ENCODE measurements at regions not wholly inside any gene's neighbourhood (a gene's known extent, or its start where the extent isn't known, plus 50 kb on each side); places are given as distances from the start of the nearest gene placed in this dataset.

- Histone ChIP-seq H3K9me3 (ENCODE audit: control insufficient read depth in 2 of 2, insufficient read depth in 1 of 2, low read depth in 1 of 2, low read length in 1 of 2) (no peaks in the 10 kb centered on the region), H3K4me1 (ENCODE audit: control insufficient read depth in 2 of 2, insufficient read depth in 2 of 2, low read length in 1 of 2) (no peaks in the 10 kb centered on the region), H3K27ac (ENCODE audit: low read depth in 2 of 2, low read length in 1 of 2) (no peak overlapping the region), H3K27me3 (ENCODE audit: control insufficient read depth in 1 of 2, insufficient read depth in 2 of 2, low read length in 2 of 2) (no peaks in the 10 kb centered on the region), H3K36me3 (ENCODE audit: control insufficient read depth in 2 of 2, insufficient read depth in 2 of 2, low read length in 1 of 2) (no peaks in the 10 kb centered on the region), H3K4me3 (ENCODE audit: low read depth in 1 of 2, low read length in 2 of 2) (no peak overlapping the region)
- WGBS, 2 donors, result 43 to 50% methylated on average over 2 of the region's 2 CpGs
Measured at GRCh38 chr12:85523197-85523596, 243.2 kb downstream of the ALX1 start.

GRCh38 chr12:85527192-85527591 is 247.2 kb downstream of the ALX1 start:
- WGBS, 2 donors, result 74 to 77% methylated on average over 2 of the region's 2 CpGs
- no peak overlapping the region for H3K27ac ChIP-seq (ENCODE audit: low read depth in 2 of 2, low read length in 1 of 2)
- H3K27me3 ChIP-seq (ENCODE audit: control insufficient read depth in 1 of 2, insufficient read depth in 2 of 2, low read length in 2 of 2), result no peaks in the 10 kb centered on the region

DNA sequence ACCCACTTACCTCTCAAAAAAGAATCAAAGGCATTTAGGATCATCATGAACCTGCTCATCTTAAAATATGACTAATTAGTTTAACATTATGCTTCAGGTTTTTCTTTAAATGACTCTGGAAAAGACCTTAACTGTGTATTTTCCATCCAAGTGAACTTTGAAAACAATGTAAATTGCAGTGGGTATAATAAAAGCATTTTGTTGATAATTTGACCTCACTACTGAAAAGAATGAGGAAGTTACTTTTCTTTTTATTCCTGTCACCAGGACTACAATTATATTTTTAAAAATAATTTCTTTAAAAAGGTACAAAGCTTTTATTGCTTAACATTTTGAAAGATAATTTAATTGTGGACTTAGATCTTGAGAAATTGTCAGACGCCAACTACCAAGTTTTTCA is 249.9 kb downstream of the ALX1 start:
- H3K27me3 ChIP-seq (ENCODE audit: control insufficient read depth in 1 of 2, insufficient read depth in 2 of 2, low read length in 2 of 2), result no peaks in the 10 kb centered on the region
- no peak overlapping the region for H3K27ac ChIP-seq (ENCODE audit: low read depth in 2 of 2, low read length in 1 of 2)
- H3K9me3 ChIP-seq (ENCODE audit: control insufficient read depth in 2 of 2, insufficient read depth in 1 of 2, low read depth in 1 of 2, low read length in 1 of 2), result no peaks in the 10 kb centered on the region
- H3K4me1 ChIP-seq (ENCODE audit: control insufficient read depth in 2 of 2, insufficient read depth in 2 of 2, low read length in 1 of 2), result no peaks in the 10 kb centered on the region
- H3K36me3 ChIP-seq (ENCODE audit: control insufficient read depth in 2 of 2, insufficient read depth in 2 of 2, low read length in 1 of 2), result no peaks in the 10 kb centered on the region
- WGBS, 2 donors, result 77 to 94% methylated on average over 1 of the region's 1 CpG
- H3K4me3 ChIP-seq (ENCODE audit: low read depth in 1 of 2, low read length in 2 of 2), result no peak overlapping the region

More at GRCh38 chr12:85527192-85527591, 247.2 kb downstream of the ALX1 start:
- H3K4me1 ChIP-seq (ENCODE audit: control insufficient read depth in 2 of 2, insufficient read depth in 2 of 2, low read length in 1 of 2), result no peaks in the 10 kb centered on the region
- no peaks in the 10 kb centered on the region for H3K36me3 ChIP-seq (ENCODE audit: control insufficient read depth in 2 of 2, insufficient read depth in 2 of 2, low read length in 1 of 2)
- no peaks in the 10 kb centered on the region for H3K9me3 ChIP-seq (ENCODE audit: control insufficient read depth in 2 of 2, insufficient read depth in 1 of 2, low read depth in 1 of 2, low read length in 1 of 2)
- no peak overlapping the region for H3K4me3 ChIP-seq (ENCODE audit: low read depth in 1 of 2, low read length in 2 of 2)

DNA sequence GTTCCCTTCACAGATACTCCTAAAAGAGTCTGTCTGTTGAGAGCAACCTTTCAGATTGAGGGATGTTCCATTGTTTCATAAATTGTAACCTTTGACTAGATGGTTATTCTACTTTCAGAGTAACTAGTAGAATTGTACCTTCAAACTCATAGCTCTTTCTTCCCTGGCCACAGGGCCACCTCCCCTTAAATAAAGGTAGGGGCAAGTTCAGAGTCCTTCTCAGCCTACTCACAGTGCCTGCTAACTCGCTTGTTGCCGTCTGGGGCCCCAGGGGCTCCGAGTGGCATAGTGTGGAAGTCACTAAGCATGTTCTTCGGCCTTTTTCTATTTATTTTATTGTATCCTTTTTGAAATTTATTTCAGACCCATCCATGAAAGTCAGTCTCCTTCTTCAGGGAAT is 250.4 kb downstream of the ALX1 start:
- no peaks in the 10 kb centered on the region for H3K27me3 ChIP-seq (ENCODE audit: control insufficient read depth in 1 of 2, insufficient read depth in 2 of 2, low read length in 2 of 2)
- no peaks in the 10 kb centered on the region for H3K9me3 ChIP-seq (ENCODE audit: control insufficient read depth in 2 of 2, insufficient read depth in 1 of 2, low read depth in 1 of 2, low read length in 1 of 2)
- no peak overlapping the region for H3K4me3 ChIP-seq (ENCODE audit: low read depth in 1 of 2, low read length in 2 of 2)
- no peaks in the 10 kb centered on the region for H3K4me1 ChIP-seq (ENCODE audit: control insufficient read depth in 2 of 2, insufficient read depth in 2 of 2, low read length in 1 of 2)
- no peak overlapping the region for H3K27ac ChIP-seq (ENCODE audit: low read depth in 2 of 2, low read length in 1 of 2)
- WGBS, 2 donors, result 81 to 91% methylated on average over 4 of the region's 4 CpGs
- H3K36me3 ChIP-seq (ENCODE audit: control insufficient read depth in 2 of 2, insufficient read depth in 2 of 2, low read length in 1 of 2), result no peaks in the 10 kb centered on the region

DNA sequence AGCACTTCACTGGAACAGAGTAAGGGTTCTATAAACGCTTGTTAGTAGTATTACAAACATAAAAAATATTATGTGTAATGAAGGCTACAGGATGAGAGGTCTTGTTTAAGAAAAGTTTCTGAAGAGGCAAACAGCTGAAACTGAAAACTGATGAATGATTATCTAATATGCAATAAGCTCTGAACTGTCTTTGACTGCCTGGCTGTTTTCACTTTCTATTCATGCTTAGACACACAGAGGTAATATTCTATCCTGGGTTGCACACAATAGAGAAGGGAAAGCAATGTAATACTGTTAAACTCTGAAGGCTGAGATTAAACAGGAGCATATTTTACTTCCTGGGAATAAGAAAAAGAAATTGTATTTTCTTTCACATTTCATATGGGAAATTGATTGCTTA is 251.3 kb downstream of the ALX1 start:
- H3K27me3 ChIP-seq (ENCODE audit: control insufficient read depth in 1 of 2, insufficient read depth in 2 of 2, low read length in 2 of 2), result no peaks in the 10 kb centered on the region
- 30 to 32% methylated on average over 1 of the region's 1 CpG for WGBS, 2 donors
- no peaks in the 10 kb centered on the region for H3K9me3 ChIP-seq (ENCODE audit: control insufficient read depth in 2 of 2, insufficient read depth in 1 of 2, low read depth in 1 of 2, low read length in 1 of 2)
- no peak overlapping the region for H3K27ac ChIP-seq (ENCODE audit: low read depth in 2 of 2, low read length in 1 of 2)
- H3K4me3 ChIP-seq (ENCODE audit: low read depth in 1 of 2, low read length in 2 of 2), result no peak overlapping the region
- H3K4me1 ChIP-seq (ENCODE audit: control insufficient read depth in 2 of 2, insufficient read depth in 2 of 2, low read length in 1 of 2), result no peaks in the 10 kb centered on the region
- no peaks in the 10 kb centered on the region for H3K36me3 ChIP-seq (ENCODE audit: control insufficient read depth in 2 of 2, insufficient read depth in 2 of 2, low read length in 1 of 2)

DNA sequence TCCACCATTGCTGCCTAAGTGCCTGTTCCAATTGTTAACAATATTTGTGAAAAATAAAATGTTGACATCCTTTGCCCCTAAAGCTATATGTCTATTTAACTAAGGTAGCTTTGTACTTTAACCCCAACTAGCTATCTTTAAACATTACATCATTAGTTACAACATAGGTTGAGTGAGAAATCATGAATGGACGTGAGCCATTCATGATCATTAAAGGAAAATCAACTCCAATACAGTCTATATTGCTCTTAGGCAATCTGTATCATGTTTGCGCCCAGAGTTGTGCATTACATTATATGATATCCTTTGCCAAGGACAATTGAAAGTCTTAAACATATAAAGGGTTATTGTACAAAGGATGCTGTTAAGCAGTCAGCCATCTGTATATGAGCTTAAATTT is 269.6 kb downstream of the ALX1 start:
- Histone ChIP-seq H3K36me3 (ENCODE audit: control insufficient read depth in 2 of 2, insufficient read depth in 2 of 2, low read length in 1 of 2) (no peaks in the 10 kb centered on the region), H3K27ac (ENCODE audit: low read depth in 2 of 2, low read length in 1 of 2) (no peak overlapping the region), H3K4me3 (ENCODE audit: low read depth in 1 of 2, low read length in 2 of 2) (no peak overlapping the region), H3K27me3 (ENCODE audit: control insufficient read depth in 1 of 2, insufficient read depth in 2 of 2, low read length in 2 of 2) (no peaks in the 10 kb centered on the region), H3K4me1 (ENCODE audit: control insufficient read depth in 2 of 2, insufficient read depth in 2 of 2, low read length in 1 of 2) (no peaks in the 10 kb centered on the region), H3K9me3 (ENCODE audit: control insufficient read depth in 2 of 2, insufficient read depth in 1 of 2, low read depth in 1 of 2, low read length in 1 of 2) (no peaks in the 10 kb centered on the region)
- WGBS, 2 donors, result 56 to 60% methylated on average over 2 of the region's 2 CpGs

GRCh38 chr12:85550924-85551323 is 270.9 kb downstream of the ALX1 start:
- Histone ChIP-seq H3K36me3 (ENCODE audit: control insufficient read depth in 2 of 2, insufficient read depth in 2 of 2, low read length in 1 of 2) (no peaks in the 10 kb centered on the region), H3K27ac (ENCODE audit: low read depth in 2 of 2, low read length in 1 of 2) (no peak overlapping the region), H3K4me1 (ENCODE audit: control insufficient read depth in 2 of 2, insufficient read depth in 2 of 2, low read length in 1 of 2) (no peaks in the 10 kb centered on the region), H3K4me3 (ENCODE audit: low read depth in 1 of 2, low read length in 2 of 2) (no peak overlapping the region), H3K27me3 (ENCODE audit: control insufficient read depth in 1 of 2, insufficient read depth in 2 of 2, low read length in 2 of 2) (no peaks in the 10 kb centered on the region), H3K9me3 (ENCODE audit: control insufficient read depth in 2 of 2, insufficient read depth in 1 of 2, low read depth in 1 of 2, low read length in 1 of 2) (no peaks in the 10 kb centered on the region)
- 70 to 73% methylated on average over 2 of the region's 2 CpGs for WGBS, 2 donors

DNA sequence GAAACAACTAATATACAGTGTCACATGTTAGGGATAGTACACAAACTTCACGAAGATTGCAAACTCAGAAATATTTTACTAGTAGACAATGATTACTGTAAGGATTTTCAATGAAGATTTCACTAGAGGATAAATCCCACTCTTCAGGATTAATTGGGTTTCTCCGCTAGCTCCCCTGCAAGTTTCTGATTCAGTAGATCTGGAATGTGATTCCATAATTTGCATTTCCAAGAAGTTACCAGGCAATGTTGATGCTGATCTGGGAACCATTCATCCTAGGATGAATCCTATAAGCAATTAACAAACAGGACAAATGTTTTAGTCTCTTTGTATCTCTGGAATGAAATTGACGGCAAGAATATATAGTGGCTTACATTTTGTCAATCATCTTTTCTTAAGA is 272.4 kb downstream of the ALX1 start:
- H3K4me1 ChIP-seq (ENCODE audit: control insufficient read depth in 2 of 2, insufficient read depth in 2 of 2, low read length in 1 of 2), result no peaks in the 10 kb centered on the region
- H3K27ac ChIP-seq (ENCODE audit: low read depth in 2 of 2, low read length in 1 of 2), result no peak overlapping the region
- no peaks in the 10 kb centered on the region for H3K27me3 ChIP-seq (ENCODE audit: control insufficient read depth in 1 of 2, insufficient read depth in 2 of 2, low read length in 2 of 2)
- H3K9me3 ChIP-seq (ENCODE audit: control insufficient read depth in 2 of 2, insufficient read depth in 1 of 2, low read depth in 1 of 2, low read length in 1 of 2), result no peaks in the 10 kb centered on the region
- no peak overlapping the region for H3K4me3 ChIP-seq (ENCODE audit: low read depth in 1 of 2, low read length in 2 of 2)
- no peaks in the 10 kb centered on the region for H3K36me3 ChIP-seq (ENCODE audit: control insufficient read depth in 2 of 2, insufficient read depth in 2 of 2, low read length in 1 of 2)
- WGBS, 2 donors, result 93 to 94% methylated on average over 3 of the region's 3 CpGs

DNA sequence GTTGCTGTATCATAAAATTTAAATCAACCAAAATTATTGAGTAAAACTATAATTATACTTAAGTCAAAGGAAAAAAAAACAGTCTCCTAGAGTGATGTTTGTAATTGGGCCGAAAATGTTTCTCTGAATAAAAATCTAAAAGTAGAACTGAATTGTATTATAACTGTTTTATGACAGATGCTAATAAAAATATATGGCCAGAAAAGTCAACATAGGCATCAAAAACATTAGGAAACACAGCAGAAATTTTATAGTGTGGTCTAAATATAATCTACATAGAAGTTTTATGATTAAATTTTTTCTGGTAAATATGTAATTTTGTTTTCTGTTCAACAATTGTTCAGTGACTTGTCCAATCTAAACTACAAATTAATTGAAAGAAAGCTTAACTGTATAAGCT is 277.8 kb downstream of the ALX1 start:
- no peaks in the 10 kb centered on the region for H3K36me3 ChIP-seq (ENCODE audit: control insufficient read depth in 2 of 2, insufficient read depth in 2 of 2, low read length in 1 of 2)
- no peak overlapping the region for H3K27ac ChIP-seq (ENCODE audit: low read depth in 2 of 2, low read length in 1 of 2)
- WGBS, 2 donors, result 75 to 79% methylated on average over 1 of the region's 1 CpG
- H3K27me3 ChIP-seq (ENCODE audit: control insufficient read depth in 1 of 2, insufficient read depth in 2 of 2, low read length in 2 of 2), result no peaks in the 10 kb centered on the region
- no peaks in the 10 kb centered on the region for H3K4me1 ChIP-seq (ENCODE audit: control insufficient read depth in 2 of 2, insufficient read depth in 2 of 2, low read length in 1 of 2)
- no peaks in the 10 kb centered on the region for H3K9me3 ChIP-seq (ENCODE audit: control insufficient read depth in 2 of 2, insufficient read depth in 1 of 2, low read depth in 1 of 2, low read length in 1 of 2)
- H3K4me3 ChIP-seq (ENCODE audit: low read depth in 1 of 2, low read length in 2 of 2), result no peak overlapping the region

- Histone ChIP-seq H3K27me3 (ENCODE audit: control insufficient read depth in 1 of 2, insufficient read depth in 2 of 2, low read length in 2 of 2) (no peaks in the 10 kb centered on the region), H3K36me3 (ENCODE audit: control insufficient read depth in 2 of 2, insufficient read depth in 2 of 2, low read length in 1 of 2) (no peaks in the 10 kb centered on the region)
Measured at GRCh38 chr12:85558684-85559083, 277.5 kb downstream of the RASSF9 start.

More at GRCh38 chr12:85558684-85559083, 277.5 kb downstream of the RASSF9 start:
- Histone ChIP-seq H3K4me3 (ENCODE audit: low read depth in 1 of 2, low read length in 2 of 2) (no peak overlapping the region), H3K9me3 (ENCODE audit: control insufficient read depth in 2 of 2, insufficient read depth in 1 of 2, low read depth in 1 of 2, low read length in 1 of 2) (no peaks in the 10 kb centered on the region), H3K4me1 (ENCODE audit: control insufficient read depth in 2 of 2, insufficient read depth in 2 of 2, low read length in 1 of 2) (no peaks in the 10 kb centered on the region), H3K27ac (ENCODE audit: low read depth in 2 of 2, low read length in 1 of 2) (no peak overlapping the region)
